Ishikawa (cell line): ENCODE measurements at regions not wholly inside any gene's neighbourhood (a gene's known extent, or its start where the extent isn't known, plus 50 kb on each side); places are given as distances from the start of the nearest gene placed in this dataset.

ENCODE experiments used
- CEBPB ChIP-seq: IDR thresholded peaks from 2 replicates; pipeline ENCODE4 v1.6.1; 2012
- CREB1 ChIP-seq: IDR thresholded peaks from 2 replicates; pipeline ENCODE4 v1.6.1; 2012; ENCODE audit warnings: low read depth
- EGR1 ChIP-seq: IDR thresholded peaks from 2 replicates; pipeline ENCODE4 v1.6.1; 2012
- EP300 ChIP-seq: IDR thresholded peaks from 2 replicates; pipeline ENCODE4 v1.6.1; 2012; ENCODE audit warnings: borderline replicate concordance
- FOXM1 ChIP-seq: IDR thresholded peaks from 2 replicates; pipeline ENCODE4 v1.6.1; 2012; ENCODE audit warnings: low read depth, borderline replicate concordance
- MAX ChIP-seq: IDR thresholded peaks from 2 replicates; pipeline ENCODE4 v1.6.1; 2012
- NFIC ChIP-seq: IDR thresholded peaks from 2 replicates; pipeline ENCODE4 v1.6.1; 2012
- RAD21 ChIP-seq: IDR thresholded peaks from 2 replicates; pipeline ENCODE4 v1.6.1; 2012; ENCODE audit warnings: low read depth
- REST ChIP-seq: IDR thresholded peaks from 2 replicates; pipeline ENCODE4 v1.6.1; 2012; ENCODE audit warnings: low read depth, mild to moderate bottlenecking
- TAF1 ChIP-seq: IDR thresholded peaks from 2 replicates; pipeline ENCODE4 v1.6.1; 2012; ENCODE audit warnings: low read depth, mild to moderate bottlenecking
- TCF12 ChIP-seq: IDR thresholded peaks from 2 replicates; pipeline ENCODE4 v1.6.1; 2012; ENCODE audit warnings: low read depth
- TEAD4 ChIP-seq: IDR thresholded peaks from 2 replicates; pipeline ENCODE4 v1.6.1; 2012
- USF1 ChIP-seq: IDR thresholded peaks from 2 replicates; pipeline ENCODE4 v1.6.1; 2012
- YY1 ChIP-seq: IDR thresholded peaks from 2 replicates; pipeline ENCODE4 v1.6.1; 2012; ENCODE audit warnings: low read depth
- ZBTB7A ChIP-seq: IDR thresholded peaks from 2 replicates; pipeline ENCODE4 v1.6.1; 2012; ENCODE audit warnings: low read depth

GRCh38 chr18:2213905-2214304, 357.4 kb downstream of the METTL4 start:
- no peak for TF ChIP-seq CREB1
- no peak for TF ChIP-seq RAD21
- no peak for TF ChIP-seq TAF1
- TF ChIP-seq CEBPB, result no peak
- no peak for TF ChIP-seq FOXM1
- TF ChIP-seq NFIC, result no peak
- TF ChIP-seq MAX, result no peak
- TF ChIP-seq ZBTB7A, result no peak
- TF ChIP-seq EGR1, result no peak
- TF ChIP-seq TCF12, result no peak
- no peak for TF ChIP-seq YY1
- no peak for TF ChIP-seq REST
- TF ChIP-seq EP300, result no peak
- no peak for TF ChIP-seq TEAD4
- TF ChIP-seq USF1, result no peak

GRCh38 chr18:2217356-2217755, 353.9 kb downstream of the METTL4 start:
- TF ChIP-seq YY1 (no peak), NFIC (no peak), TCF12 (no peak), ZBTB7A (no peak), EGR1 (no peak), TAF1 (no peak), CEBPB (no peak), FOXM1 (no peak), RAD21 (no peak), EP300 (no peak), USF1 (no peak), MAX (no peak), TEAD4 (no peak)

GRCh38 chr18:2218101-2218500, 353.2 kb downstream of the METTL4 start:
- no peak for TF ChIP-seq TCF12
- no peak for TF ChIP-seq REST
- no peak for TF ChIP-seq MAX
- TF ChIP-seq CREB1, result no peak
- TF ChIP-seq USF1, result no peak
- no peak for TF ChIP-seq TAF1
- no peak for TF ChIP-seq EP300
- TF ChIP-seq YY1, result no peak
- no peak for TF ChIP-seq ZBTB7A
- TF ChIP-seq TEAD4, result no peak
- TF ChIP-seq RAD21, result no peak
- TF ChIP-seq FOXM1, result no peak

GRCh38 chr18:2219706-2220105, 351.6 kb downstream of the METTL4 start:
- TF ChIP-seq TCF12, result no peak
- no peak for TF ChIP-seq YY1
- no peak for TF ChIP-seq EP300

GRCh38 chr18:2222270-2223185, 348.8 kb downstream of the METTL4 start:
- TF ChIP-seq REST (no peak), EGR1 (no peak), CEBPB (no peak), ZBTB7A (no peak), FOXM1 (no peak), YY1 (no peak), TAF1 (no peak), MAX (no peak), USF1 (no peak), NFIC (no peak), EP300 (no peak), CREB1 (no peak)
